C4-2B (cell line): ENCODE measurements at regions not wholly inside any gene's neighbourhood (a gene's known extent, or its start where the extent isn't known, plus 50 kb on each side); places are given as distances from the start of the nearest gene placed in this dataset.

Experiments
- CTCF ChIP-seq: fragments of 450-650 bp; conservative IDR thresholded peaks from 2 replicates; pipeline ENCODE4 v1.5.1; 2017; ENCODE audit warnings: mild to moderate bottlenecking
- ZFX ChIP-seq: fragments of 450-650 bp; IDR thresholded peaks from 2 replicates; pipeline ENCODE4 v1.6.1; 2017

DNA sequence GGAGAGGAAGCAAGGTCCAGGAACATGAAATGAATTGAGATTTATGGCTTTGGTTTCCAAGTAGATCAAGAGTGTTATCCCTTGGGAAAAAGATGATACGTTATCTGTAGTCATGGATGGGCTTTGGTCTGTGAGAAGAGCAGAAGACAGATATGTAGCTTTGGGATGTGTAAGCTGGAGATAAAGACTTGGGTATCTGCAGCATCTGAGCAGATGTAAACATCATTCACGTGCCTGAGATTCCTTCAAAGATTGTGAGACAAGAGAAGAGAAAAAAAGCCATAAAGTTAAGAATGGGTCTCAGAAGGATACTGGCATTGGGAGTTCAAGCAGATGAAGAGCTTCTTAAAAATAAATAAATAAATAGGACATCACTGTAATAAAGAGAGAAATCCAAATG is 217.8 kb downstream of the PTPRC start:
- TF ChIP-seq CTCF (no peak), ZFX (no peak)
